ENCODE measurements at regions not wholly inside any gene's neighbourhood (a gene's known extent, or its start where the extent isn't known, plus 50 kb on each side); places are given as distances from the start of the nearest gene placed in this dataset.
"Not testable (repeated sequence)": the region's sequence is repeated elsewhere in the genome, so short reads cannot be mapped to it uniquely, and the experiment has no call there.

DNA sequence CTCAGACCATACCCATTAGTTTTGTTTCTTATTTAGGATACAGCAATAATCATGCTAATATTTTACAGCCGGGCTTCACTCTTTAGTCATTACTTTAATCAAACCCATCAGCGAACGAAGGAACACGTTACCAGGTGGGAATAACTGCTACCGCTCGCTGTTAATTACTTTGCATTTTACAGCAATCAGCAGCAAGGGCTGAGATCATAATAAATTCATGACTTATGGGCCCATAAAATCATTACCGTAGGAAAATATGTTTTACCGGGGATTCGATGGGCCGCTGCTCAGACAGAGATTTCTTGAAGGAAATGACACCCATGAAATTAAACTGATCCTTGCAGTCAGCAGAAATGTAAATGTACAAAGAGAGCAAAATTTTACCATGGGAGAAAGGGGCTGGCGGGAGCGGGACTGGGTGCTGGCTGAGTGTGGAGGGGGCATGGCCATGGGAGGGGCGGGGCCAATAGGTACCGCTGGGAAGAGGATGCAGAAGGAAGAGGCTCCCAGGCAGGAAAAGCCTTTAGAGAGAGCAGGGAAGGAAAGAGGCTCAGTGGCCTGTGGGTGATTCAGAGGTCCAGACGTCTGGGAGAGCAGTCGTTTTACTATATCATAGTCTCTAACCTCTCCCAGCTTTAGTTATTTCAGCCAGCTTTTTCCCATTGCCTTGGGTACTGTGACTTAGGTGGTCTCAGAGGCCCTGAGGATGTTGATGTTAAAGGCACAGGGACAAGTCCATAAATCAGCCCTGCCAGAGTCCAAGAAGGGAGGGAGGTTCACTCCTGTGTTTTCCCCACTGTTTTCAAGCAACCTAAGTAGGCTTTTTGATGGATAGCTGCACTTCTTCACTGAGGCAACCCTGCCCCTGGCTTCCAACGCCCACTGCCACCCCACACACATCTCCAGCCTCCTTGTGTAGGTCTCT, 258.9 kb downstream of the SEC16B start:
- DNase-seq (ENCODE audit: low spot score): no peak

DNA sequence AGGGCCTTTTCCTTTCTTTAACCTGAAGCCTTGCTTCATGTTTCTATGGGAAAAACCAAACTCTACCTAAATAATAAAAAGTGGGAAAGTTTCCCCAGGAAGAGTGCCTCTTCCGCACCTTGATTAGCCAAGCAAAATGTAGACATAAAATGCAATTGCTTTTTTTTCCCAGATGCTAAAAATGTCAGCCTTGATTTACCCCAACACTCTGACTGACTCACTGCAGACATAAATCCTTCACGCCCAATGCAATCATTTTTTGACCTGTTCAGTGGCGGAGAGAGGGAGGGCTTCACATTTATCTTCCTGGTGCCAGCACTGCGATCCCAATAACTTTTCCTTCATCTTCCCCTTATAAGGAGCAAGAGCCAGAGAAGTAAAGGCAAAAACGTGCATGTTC, 261.5 kb downstream of the SEC16B start:
- DNase-seq (ENCODE audit: low spot score): no peak

DNA sequence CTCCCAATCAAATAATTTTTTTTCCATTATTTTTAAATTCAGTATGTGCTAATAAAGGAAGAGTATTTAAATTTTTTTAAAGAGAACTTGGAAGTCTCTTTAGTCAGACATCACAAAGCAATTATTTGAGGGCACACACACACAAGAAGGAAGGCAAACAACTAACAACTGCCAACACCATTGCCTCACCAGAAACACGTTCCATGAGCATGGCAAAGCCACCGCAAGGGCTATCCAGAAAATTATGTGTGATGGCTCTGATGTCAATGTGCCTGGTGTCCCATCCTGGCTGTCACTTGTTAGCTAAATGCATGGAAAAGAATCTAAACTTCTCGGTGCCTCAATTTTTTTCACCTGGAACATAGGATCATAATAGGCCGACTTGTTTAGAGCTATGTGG, 262.9 kb downstream of the SEC16B start:
- no peak for DNase-seq (ENCODE audit: low spot score)

DNA sequence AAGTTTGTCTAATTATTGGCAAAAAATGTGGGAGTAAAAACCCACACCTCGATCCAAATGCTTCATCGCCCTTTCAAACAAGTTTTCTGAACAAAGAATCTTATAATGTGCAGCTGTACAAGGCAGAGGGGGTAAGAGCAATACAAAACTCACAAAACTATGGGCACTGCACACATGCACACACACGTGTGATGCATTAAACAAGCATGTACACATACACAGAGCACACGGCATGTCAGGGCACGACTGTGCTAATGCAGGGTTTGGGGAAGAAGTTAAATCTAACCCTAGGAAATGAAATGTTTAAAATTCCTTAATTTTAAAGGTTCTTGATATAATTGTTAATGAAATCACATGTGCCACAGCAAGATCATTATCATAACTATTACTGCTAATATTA, 264.0 kb downstream of the SEC16B start:
- no peak for DNase-seq (ENCODE audit: low spot score)

DNA sequence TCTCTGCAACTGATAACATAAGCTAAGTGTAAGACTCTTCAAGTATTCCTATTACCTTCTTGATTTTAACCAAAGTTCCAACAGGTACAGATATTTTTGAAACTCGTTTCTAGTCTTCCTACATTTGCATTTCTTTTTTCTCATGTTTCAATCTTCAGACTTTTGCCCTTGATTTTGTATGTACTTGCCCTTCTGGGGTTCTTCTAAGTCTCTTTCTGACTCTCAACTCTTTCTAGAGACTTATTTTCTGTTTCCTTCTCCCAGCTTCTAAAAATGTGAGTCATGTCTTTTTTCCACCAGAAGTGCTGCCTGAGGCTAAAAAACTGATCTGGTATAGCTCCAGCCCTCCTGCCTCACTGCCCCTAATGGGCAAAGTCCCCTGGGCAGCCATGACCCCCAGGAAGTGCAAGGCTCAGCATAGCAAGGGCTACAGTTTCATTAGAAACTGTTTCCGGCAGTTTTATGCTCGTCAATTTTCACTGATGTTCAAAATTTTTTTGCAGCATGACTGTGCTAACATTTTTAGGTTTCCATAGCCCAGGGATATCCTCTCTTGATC, 265.9 kb downstream of the SEC16B start:
- DNase-seq (ENCODE audit: low spot score): no peak

DNA sequence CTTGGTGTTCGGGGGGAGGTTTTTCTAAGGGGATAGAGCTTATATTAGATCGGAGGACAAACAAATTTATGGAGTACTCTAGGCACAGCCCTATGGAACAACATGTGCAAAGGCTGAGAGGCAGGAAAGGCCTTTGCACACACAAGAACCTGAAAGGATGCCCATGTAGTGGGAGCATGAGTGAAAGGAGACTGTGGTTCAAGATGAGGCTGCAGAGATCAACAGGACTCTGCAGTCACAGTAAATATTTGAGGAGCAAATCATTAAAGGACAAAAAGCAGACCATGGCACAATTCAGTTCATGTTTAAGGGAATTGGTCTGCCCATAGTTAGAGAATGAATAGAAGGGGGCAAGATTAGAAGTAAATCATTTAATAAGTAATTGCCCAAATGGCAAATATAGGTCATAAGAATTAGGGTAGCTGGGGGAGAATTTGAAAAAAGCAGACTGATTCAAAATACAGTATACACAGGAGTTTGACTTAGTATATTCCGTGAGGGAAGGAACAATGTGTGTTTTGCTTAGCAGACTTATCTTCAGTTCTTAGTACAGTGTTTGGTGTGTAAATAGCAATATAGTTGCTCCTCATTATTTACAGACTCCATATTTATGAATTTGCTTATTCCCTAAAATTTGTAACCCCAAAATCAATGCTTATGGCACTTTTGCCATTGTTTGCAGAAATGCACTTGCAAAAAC, 268.1 kb downstream of the SEC16B start:
- no peak for DNase-seq (ENCODE audit: low spot score)

DNA sequence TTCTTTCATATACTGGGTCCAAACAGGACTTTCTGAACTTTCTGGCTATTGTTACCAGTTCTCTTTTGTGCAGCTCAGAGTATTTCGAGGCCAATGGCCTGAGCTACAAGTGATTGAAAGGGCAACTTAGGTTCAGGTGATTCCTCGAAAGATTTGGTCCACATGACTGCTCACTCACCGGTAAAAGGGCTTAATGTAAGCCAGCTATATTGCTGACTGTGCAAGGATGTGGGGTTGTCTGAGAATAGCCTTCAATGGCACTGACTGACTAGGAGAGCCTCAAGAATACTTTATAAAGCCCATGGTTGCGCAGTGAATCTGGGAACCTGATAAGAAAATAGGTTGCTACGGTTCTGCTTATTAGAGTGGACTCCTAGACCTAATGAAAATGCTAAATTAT, 269.0 kb downstream of the SEC16B start:
- DNase-seq (ENCODE audit: low spot score): no peak

DNA sequence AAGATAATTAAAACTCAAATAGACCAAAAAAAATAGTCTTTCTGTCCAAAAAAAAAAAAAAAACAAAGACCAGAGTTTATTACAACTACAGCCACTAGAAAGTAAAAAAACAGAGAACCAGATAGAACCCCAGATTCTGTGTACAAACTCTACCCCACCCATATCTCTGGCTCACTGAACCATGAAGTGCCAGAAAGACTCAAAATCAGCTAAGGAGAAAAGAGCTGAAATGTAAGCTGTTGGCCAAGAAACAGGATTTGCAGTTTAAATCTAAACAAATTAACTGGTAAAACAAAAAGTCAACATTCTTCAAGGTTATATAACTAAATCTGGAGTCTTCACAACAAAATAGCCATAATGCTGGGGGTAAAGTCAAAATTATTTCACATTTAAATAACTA, 278.9 kb downstream of the SEC16B start:
- DNase-seq (ENCODE audit: low spot score): no peak

DNA sequence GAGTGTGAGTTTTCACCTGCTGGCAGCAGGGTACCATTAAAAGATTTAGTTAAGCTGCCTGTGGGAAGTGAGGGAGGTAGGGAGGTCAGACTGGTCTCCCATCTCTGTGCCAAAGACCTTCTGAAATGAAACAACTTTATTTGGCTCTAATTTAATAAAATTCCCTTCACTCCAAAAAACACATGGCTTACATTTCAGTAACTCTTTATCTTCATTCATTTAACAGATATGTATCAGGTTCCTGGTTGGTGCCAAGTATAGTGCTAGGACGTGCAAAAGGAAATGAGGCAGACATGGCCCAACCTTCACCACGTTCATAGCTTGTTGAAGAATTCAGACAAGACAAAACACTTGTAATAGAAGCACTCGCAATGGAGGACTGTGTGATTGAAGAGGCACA, 282.3 kb downstream of the SEC16B start:
- no peak for DNase-seq (ENCODE audit: low spot score)

DNA sequence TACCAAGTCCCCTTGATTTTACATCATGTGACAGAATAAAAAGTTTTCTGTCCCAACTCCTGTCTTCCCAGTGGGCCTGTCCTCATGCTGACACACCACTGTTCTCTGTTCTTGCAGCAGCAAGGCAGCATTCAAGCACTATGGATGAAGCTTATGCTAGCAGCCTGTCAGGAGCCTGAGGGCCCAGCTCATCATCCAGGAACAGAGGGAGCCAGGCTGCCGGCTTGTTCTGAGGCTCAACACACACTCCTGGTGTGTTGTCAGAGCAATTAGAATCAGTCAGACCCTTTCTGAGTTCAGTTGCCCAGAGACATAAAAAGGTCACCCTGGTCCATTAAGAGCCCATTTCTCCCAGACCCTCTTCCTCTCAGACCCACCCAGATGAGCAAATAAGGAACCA, 282.9 kb downstream of the SEC16B start:
- DNase-seq (ENCODE audit: low spot score): no peak

DNA sequence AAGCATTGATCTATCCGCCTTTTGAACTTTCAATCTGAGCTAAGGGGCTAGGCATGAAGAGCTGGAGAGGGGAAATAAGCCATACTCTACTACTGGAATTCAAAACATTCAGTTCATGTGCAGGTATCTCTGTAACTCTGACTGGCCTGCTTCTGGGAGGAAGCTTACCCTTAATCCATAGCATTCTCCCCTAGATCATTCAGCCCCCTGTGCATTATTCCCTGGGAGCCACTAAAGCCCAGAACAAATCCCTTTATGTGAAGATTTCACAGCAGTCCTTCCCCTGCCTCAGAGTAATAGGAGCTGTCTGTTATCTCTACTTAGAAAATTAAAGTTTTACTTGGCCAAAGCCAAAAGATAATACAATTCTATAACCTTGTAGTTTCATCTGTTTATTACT, 300.7 kb downstream of the SEC16B start:
- DNase-seq (ENCODE audit: low spot score): no peak

DNA sequence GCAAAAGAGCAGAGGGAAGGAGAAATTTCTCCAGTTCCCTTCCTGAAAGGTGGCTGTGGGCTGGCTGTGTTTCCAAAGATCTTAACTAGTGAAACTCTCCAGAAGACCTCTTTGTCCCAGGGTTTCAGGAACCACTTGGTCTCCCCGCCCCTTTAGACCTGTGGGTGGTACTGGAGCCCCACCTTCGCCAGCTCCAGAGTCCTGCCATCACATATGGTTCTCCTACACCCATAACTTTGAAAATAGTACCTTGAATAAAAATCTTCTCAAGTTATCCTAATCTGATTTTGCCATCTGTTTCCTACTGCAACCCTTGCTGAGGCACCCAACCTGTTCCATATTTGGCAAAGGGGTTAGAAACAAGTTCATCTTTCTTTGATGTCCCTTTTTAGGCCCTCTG, 303.9 kb downstream of the SEC16B start:
- DNase-seq (ENCODE audit: low spot score): no peak

DNA sequence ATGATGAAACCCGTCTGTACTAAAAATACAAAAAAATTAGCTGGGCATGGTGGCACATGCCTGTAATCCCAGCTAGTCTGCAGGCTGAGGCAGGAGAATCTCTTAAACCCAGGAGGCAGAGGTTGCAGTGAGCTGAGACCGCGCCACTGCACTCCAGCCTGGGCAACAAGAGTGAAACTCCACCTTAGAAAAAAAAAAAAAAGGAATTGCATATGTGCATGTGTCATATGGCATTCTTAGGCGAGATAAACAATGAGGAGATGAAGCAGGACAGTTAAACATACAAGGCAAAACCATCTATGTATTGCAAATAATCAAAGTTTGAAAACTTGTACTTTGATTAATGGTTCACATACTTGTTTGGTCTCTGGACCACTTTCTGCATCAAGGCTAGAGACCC, 305.1 kb downstream of the SEC16B start:
- DNase-seq (ENCODE audit: low spot score): not testable (repeated sequence)

DNA sequence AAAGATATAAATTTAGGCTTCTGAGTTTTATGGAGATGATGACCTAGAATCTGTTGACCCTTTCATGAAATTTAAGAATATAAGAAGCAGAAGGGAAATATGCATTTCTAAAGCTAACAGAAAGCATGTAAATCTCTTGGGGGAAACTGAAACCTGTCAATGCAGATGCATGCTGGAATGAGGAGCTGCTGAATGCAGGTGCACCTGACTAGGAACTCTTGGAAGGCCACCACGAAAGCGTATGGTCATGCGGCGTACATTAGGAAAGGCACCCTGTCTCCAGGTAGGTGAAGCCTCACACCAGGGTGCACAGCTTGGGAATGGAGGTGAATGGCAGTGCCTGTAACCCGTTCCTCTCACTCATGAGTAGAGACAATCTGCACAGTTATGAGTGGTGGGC, 309.7 kb downstream of the SEC16B start:
- no peak for DNase-seq (ENCODE audit: low spot score)

DNA sequence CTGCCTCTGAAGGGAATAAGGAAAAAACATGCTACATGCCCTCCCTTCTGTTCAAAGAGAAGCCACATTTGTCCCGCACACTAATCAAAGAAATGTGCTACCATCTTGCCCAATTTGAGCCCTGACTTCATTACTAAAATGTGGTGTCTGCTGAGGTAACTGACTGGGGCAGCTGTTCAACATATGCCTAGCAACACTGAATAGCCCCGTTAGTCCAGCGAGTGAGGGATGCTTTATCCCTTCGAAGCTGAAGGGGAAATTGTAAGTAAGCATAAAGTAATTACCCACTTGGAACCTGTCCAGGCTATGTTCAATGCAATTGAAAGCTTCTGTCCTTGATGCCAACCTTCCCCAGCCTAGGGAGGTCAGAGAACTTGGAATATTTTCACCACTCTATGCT, 310.6 kb downstream of the SEC16B start:
- DNase-seq (ENCODE audit: low spot score): no peak

DNA sequence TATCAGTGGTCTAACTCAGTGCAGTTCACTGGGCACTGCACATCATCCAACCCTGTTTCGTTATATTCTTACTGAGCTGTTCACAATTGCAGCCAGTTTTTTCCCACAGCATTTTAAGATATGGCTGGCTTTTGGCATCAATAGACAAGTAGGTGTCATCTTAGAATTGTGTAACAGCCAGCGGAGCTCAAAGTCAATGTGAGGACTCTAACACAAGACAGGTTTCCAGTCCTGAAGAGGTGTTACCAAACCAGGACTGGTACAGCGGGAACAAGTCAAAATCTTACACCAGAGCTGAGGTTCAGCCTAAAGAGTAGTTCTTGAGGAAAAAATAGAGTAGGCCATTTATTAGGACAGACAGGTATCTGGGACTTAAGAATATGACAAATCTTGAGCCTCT, 313.3 kb downstream of the SEC16B start:
- no peak for DNase-seq (ENCODE audit: low spot score)

DNA sequence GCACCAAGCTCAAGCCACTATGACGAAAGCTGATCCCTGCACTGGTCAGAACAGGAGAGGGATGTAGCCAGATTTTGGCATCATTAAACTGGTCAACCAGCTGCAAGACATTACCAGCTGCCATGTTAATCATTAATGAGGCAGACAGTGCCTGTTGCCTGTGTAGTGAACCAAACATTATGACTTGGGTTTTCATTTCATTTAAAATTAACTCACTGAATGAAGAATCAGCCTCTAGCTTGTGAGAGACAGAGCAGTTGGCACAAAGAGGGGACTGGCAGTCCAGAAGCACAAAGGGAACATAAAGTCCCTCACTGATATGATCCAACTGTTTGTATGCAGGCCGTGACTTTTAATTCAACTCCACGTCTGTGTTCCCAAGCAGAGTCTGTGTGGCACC, 318.9 kb downstream of the SEC16B start:
- no peak for DNase-seq (ENCODE audit: low spot score)

DNA sequence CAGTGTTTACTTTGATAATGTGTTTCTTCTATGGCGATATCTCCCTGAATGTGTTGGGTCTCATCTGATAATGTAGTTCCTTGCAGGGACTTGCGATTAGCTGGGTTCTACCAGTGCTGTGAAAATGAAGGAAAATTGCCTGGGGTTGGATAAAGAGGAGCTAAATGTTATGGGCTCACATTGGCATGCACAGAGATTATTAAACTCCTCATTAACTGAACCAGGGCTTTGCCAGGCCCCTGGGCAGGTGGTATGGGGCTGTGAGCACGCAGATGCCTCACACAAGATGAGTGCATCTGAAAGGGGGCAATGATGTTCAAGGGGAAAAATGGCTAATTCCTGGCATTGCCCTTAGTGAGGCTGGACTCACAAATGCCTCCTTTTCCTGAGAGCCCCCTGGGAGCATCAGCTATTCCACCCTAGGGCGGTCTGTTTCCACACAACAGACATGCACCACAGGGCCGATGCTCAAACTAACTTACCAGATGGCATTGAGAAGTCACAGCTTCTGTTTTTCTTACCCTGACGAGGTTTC, 321.1 kb downstream of the SEC16B start:
- DNase-seq (ENCODE audit: low spot score): no peak

DNA sequence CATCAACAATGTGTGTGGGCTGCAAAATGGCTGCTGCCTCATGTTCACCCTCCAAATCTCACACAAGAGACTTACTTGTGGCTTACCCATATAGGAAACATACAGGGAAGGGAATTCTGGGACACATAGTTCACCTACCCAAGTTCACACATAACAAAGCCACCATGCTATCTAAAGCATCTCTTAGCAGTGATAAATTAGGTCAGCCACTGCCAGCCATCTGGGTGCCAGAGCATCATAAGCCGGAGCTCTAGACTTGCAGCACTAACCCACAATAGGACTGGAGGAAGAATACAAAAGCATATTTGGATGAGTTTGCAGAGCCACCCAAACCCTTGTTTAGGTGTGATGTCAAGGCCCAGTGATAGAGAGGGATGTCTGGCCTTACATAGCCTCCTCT, 321.7 kb downstream of the SEC16B start:
- DNase-seq (ENCODE audit: low spot score): no peak

DNA sequence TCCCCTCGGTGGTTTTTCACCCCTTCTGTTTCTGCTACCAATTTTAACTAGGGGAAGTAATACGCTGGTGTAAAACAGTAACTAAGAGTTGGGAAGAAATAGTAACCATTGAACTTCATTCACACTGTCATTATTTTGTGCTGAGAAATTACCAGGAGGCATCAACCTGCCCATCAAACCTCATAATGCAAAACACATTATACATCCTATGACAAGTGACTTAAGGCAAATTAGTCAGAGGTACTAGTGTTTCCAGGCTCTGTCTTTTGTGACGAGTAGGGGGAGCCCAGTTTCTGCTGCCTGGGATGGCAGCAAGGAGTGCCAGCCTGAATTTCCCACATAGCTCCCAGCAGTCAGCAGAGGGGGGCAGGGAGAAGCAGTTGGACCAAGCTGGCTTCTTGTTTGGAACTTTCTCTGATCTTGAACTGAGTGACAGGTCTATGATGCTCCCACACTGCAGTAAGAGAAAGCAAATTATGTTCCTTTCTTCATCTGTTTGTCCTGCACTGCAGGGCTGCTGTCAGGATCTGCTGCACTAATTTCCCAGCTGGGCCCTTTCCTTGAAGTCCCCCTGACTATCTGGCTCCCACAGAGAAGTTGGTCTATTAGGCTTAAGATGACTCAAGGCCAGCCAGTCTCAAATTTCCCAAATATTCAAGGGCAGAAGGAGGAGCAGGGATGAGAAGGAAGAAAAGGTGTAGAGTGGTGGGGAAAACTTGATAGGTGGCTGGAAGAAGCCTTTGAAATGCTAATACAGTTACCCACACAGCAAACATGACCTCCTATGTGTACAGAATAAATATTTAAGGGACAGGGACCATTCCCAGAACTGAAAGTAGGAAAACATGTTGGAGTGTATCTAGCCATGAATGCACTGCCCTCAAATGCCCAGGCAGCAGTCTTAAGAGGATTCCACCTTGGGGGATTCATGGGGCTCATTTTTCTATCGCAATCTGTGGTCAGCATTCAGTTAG, 322.8 kb downstream of the SEC16B start:
- DNase-seq (ENCODE audit: low spot score): no peak

DNA sequence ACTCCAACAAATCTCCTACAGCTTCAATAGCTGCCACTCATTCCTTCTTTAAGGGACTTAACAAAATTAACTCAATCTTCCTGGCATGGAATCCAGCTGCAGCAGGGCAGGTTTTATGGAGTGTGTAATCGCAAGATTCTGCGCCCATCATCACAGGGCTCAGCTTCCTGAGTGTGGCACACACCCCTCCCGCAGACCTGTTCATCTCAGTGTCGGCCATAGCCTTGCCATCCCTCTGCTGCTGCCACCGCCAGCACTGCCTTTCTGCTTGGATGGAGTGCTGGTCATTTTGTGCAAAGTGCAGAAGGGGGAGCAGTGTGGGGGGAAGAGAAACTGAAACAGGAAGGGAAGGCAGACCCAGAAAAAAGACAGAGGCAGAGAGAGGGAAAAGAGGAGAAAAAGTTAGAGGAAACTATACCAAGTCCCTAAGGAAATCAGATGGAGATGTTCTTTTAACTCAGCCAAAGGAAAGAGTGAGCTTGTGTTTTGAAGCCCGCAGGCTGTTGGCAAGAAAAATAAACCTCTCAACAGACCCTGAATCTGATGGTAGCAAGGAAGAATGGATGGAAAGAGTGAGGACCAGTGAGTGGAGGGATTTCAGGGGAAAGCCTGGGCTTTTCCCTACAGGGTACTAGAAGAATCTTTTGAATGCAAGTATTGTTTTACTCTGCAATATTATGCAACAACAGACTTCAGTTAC, 324.2 kb downstream of the SEC16B start:
- no peak for DNase-seq (ENCODE audit: low spot score)

Measured in AG08395 (cell line).